Hepatic stellate cell (primary cell): ENCODE measurements at regions not wholly inside any gene's neighbourhood (a gene's known extent, or its start where the extent isn't known, plus 50 kb on each side); places are given as distances from the start of the nearest gene placed in this dataset.
"Not testable (repeated sequence)": the region's sequence is repeated elsewhere in the genome, so short reads cannot be mapped to it uniquely, and the experiment has no call there.

Experiments used
- DNase-seq: peaks from one replicate; pipeline ENCODE4 v3.0.0; 2011; ENCODE audit warnings: low spot score

GRCh38 chr20:29296256-29297230, 1960.9 kb upstream of the DEFB115 start:
- DNase-seq: no peak

GRCh38 chr20:29297411-29298270, 1959.8 kb upstream of the DEFB115 start:
- DNase-seq: no peak

GRCh38 chr20:29298271-29298590, 1959.2 kb upstream of the DEFB115 start:
- no peak for DNase-seq

- DNase-seq: no peak
These were observed 1958.5 kb upstream of the DEFB115 start for GRCh38 chr20:29298759-29299613.

- DNase-seq: no peak
These were observed 1957.5 kb upstream of the DEFB115 start for GRCh38 chr20:29299811-29300578.

GRCh38 chr20:29300579-29301551, 1956.6 kb upstream of the DEFB115 start:
- no peak for DNase-seq

- no peak for DNase-seq
These were observed 1955.7 kb upstream of the DEFB115 start for GRCh38 chr20:29301624-29302259.

GRCh38 chr20:29302979-29303644, 1954.4 kb upstream of the DEFB115 start:
- DNase-seq: no peak

- DNase-seq: no peak
These were observed 1950.9 kb upstream of the DEFB115 start for GRCh38 chr20:29306390-29307072.

GRCh38 chr20:29307484-29307883, 1950.0 kb upstream of the DEFB115 start:
- DNase-seq: not testable (repeated sequence)

- DNase-seq: not testable (repeated sequence)
These were observed 1948.5 kb upstream of the DEFB115 start for GRCh38 chr20:29308956-29309355.

- not testable (repeated sequence) for DNase-seq
These were observed 1948.0 kb upstream of the DEFB115 start for GRCh38 chr20:29309481-29309880.

- DNase-seq: not testable (repeated sequence)
These were observed 1946.4 kb upstream of the DEFB115 start for GRCh38 chr20:29311046-29311445.

GRCh38 chr20:29312679-29313078, 1944.8 kb upstream of the DEFB115 start:
- DNase-seq: not testable (repeated sequence)

- DNase-seq: no peak
These were observed 1944.0 kb upstream of the DEFB115 start for GRCh38 chr20:29313481-29313880.

- DNase-seq: no peak
These were observed 1943.2 kb upstream of the DEFB115 start for GRCh38 chr20:29314294-29314693.

GRCh38 chr20:29318871-29319461, 1938.5 kb upstream of the DEFB115 start:
- no peak for DNase-seq

- DNase-seq: no peak
These were observed 1937.7 kb upstream of the DEFB115 start for GRCh38 chr20:29319725-29320124.
